GM12878 (cell line): ENCODE measurements at regions not wholly inside any gene's neighbourhood (a gene's known extent, or its start where the extent isn't known, plus 50 kb on each side); places are given as distances from the start of the nearest gene placed in this dataset.

Source experiments
- CTCF ChIP-seq, 3 experiments: IDR thresholded peaks in 2 of 3; conservative IDR thresholded peaks in 1 of 3; 2 replicates each; pipeline ENCODE4 v1.5.1; 2011; ENCODE audit warnings: low read depth in 3 of 3, low read length in 3 of 3, mild to moderate bottlenecking in 3 of 3, control low read depth in 2 of 3, moderate library complexity in 2 of 3, inconsistent platforms in 1 of 3, mixed read lengths in 1 of 3; ENCODE audit not compliant: control insufficient read depth in 2 of 3, insufficient read depth in 1 of 3; ENCODE audit errors: extremely low read depth in 1 of 3
- E2F4 ChIP-seq: IDR thresholded peaks from 2 replicates; pipeline ENCODE4 v1.6.1; 2012; ENCODE audit warnings: low read depth, low read length, improper control_type of control experiment
- ESRRA ChIP-seq: IDR thresholded peaks from 2 replicates; pipeline ENCODE4 v1.6.1; 2012; ENCODE audit warnings: mild to moderate bottlenecking, low read length, improper control_type of control experiment
- GABPA ChIP-seq: IDR thresholded peaks from 2 replicates; pipeline ENCODE4 v1.6.1; 2014; ENCODE audit warnings: antibody characterized with exemption, low read depth, mild to moderate bottlenecking, inconsistent platforms
- NRF1 ChIP-seq: conservative IDR thresholded peaks from 2 replicates; pipeline ENCODE4 v1.6.1; 2011; ENCODE audit warnings: mild to moderate bottlenecking, low read depth, low read length, improper control_type of control experiment
- POLR2AphosphoS5 ChIP-seq: IDR thresholded peaks from 2 replicates; pipeline ENCODE4 v1.6.1; 2011; ENCODE audit warnings: mild to moderate bottlenecking, low read length, inconsistent platforms
- RAD21 ChIP-seq: IDR thresholded peaks from 2 replicates; pipeline ENCODE4 v1.6.1; 2011; ENCODE audit warnings: mild to moderate bottlenecking, low read depth, low read length, moderate library complexity; ENCODE audit not compliant: insufficient read depth
- RBBP5 ChIP-seq: fragments of 200-600 bp; sonication (generic); conservative IDR thresholded peaks from 2 replicates; pipeline ENCODE4 v1.6.1; 2016
- RELA ChIP-seq: fragments of 450-650 bp; IDR thresholded peaks from 2 replicates; pipeline ENCODE4 v1.8.0; 2014; ENCODE audit warnings: borderline replicate concordance; ENCODE audit not compliant: partially characterized antibody
- STAT1 ChIP-seq: fragments of 450-650 bp; conservative IDR thresholded peaks from 2 replicates; pipeline ENCODE4 v1.6.1; 2014; ENCODE audit warnings: antibody characterized with exemption, mild to moderate bottlenecking
- ZNF274 ChIP-seq: IDR thresholded peaks from one replicate; pipeline ENCODE4 v1.8.0; 2011; ENCODE audit not compliant: insufficient read length, insufficient read depth
- TF ChIP-seq, protein P1 (sequence below): IDR thresholded peaks from 2 replicates; pipeline ENCODE4 v1.6.1; 2012; ENCODE audit warnings: low read depth, low read length, improper control_type of control experiment

DNA sequence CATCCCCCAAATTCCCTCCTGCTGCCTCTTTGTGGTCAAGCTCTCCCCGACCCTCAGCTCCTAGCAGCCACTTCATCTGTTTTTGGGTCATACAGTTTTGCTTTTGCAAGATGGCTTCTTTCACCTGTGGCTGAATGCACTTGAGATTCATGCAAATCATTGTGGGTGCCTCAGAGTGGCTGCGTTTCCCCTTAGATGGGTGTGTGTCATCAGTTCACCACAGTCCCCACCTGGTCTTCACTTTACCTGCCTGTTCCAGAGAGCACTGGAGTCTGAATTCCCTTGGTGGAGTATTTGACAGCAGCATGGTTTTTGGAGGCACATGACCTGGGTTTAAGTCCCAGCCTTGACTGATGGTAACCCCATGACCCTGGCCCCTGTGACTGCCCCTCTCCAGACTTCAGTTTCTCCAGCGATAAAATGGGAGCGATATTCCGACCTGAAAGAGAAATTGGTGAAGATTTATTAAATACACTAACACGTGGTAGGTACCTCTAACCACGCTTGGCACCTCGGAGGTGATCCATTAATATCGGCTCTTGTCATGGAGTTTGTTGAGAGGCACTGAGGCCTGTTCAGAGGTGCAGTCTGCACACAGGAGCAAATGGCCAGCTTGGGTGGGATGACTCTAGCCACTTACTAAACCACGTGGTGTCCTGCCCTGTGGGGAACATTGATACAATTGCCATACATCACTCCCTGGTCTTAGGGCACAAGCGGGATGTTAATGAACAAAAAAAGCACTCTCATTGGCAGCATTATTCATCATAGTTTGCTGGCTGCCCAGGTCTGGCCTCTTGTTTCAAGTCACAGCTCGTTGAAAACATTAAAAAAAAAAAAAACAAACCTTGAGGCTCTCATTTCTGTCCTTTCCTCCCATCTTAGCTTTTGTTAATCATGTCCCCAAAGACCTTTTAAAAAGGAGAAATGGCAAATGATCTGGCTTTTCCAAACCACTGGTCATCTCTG lies 167.2 kb upstream of the KCNG1 start:
- TF ChIP-seq CTCF (IDR thresholded peaks at IDR 0.05 in 2 of 3, conservative IDR thresholded peaks at IDR 0.05 in 1 of 3; ENCODE audit: control insufficient read depth in 2 of 3, extremely low read depth in 1 of 3, insufficient read depth in 1 of 3, low read depth in 3 of 3, low read length in 3 of 3), result no peak
- no peak for TF ChIP-seq POLR2AphosphoS5
- TF ChIP-seq ZNF274, result no peak
- TF ChIP-seq RAD21, result no peak
- TF ChIP-seq, protein P1, sequence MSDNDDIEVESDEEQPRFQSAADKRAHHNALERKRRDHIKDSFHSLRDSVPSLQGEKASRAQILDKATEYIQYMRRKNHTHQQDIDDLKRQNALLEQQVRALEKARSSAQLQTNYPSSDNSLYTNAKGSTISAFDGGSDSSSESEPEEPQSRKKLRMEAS, result no peak
- TF ChIP-seq GABPA, result no peak
- no peak for TF ChIP-seq NRF1
- TF ChIP-seq RBBP5, result no peak
- no peak for TF ChIP-seq RELA
- no peak for TF ChIP-seq STAT1
- TF ChIP-seq ESRRA, result no peak
- no peak for TF ChIP-seq E2F4
